Esophagus squamous epithelium (tissue), 5 donors: ENCODE measurements at regions not wholly inside any gene's neighbourhood (a gene's known extent, or its start where the extent isn't known, plus 50 kb on each side); places are given as distances from the start of the nearest gene placed in this dataset.

Experiments used
- DNase-seq: peaks from one replicate; lab custom pipeline; 2025; lab: John Stamatoyannopoulos, UW
- H3K27ac ChIP-seq, 4 donors: fragments of 200-600 bp; sonication (generic); one replicate each; pipeline ENCODE4 v1.5.1; 2016 to 2019; ENCODE audit warnings: mild to moderate bottlenecking in 1 of 4
- H3K27me3 ChIP-seq, 4 donors: fragments of 200-600 bp; sonication (generic); 1 replicate in 3 of 4; 2 replicates in 1 of 4; pipeline versions ENCODE4 v1.5.1 to v1.6.0; 2017 to 2021; ENCODE audit warnings: antibody characterized with exemption in 1 of 4
- H3K36me3 ChIP-seq, 3 donors: fragments of 200-600 bp; sonication (generic); one replicate each; pipeline ENCODE4 v1.5.1; 2016 to 2019
- H3K4me1 ChIP-seq, 3 donors: fragments of 200-600 bp; sonication (generic); one replicate each; pipeline ENCODE4 v1.5.1; 2017 to 2019
- H3K4me3 ChIP-seq, 4 donors: fragments of 200-600 bp; sonication (generic); 1 replicate in 3 of 4; 2 replicates in 1 of 4; pipeline ENCODE4 v1.5.1; 2016 to 2019; ENCODE audit warnings: mild to moderate bottlenecking in 2 of 4, moderate library complexity in 1 of 4
- H3K9me3 ChIP-seq, 3 donors: fragments of 200-600 bp; sonication (generic); one replicate each; pipeline ENCODE4 v1.5.1; 2016 to 2019
- POLR2A ChIP-seq, 4 donors: fragments of 450-650 bp; IDR thresholded peaks; one replicate each; pipeline ENCODE4 v1.6.1; 2017; ENCODE audit warnings: antibody characterized with exemption in 4 of 4, mild to moderate bottlenecking in 4 of 4, moderate library complexity in 3 of 4
- WGBS, 2 donors: methylation state at CpG; one replicate each; pipeline ENCODE4 v1.1.5; 2018; 5-methylcytosine and 5-hydroxymethylcytosine counted together
- intact Hi-C: fragments of 100-400 bp; cut with DNase I; formaldehyde crosslinking; loops from one replicate; pipeline ENCODE4 v1.15.0; 2022
- TF ChIP-seq, protein P1 (sequence below), 6 experiments: fragments of 450-650 bp in 4 of 6; fragments of 200-600 bp in 2 of 6; sonication (generic) in 2 of 6; IDR thresholded peaks; one replicate each; pipeline ENCODE4 v1.5.1; 2016 to 2019; ENCODE audit warnings: antibody characterized with exemption in 6 of 6, mild to moderate bottlenecking in 4 of 6, moderate library complexity in 4 of 6
- donor health status: DM: yes; HTN: yes; CAD: no.

DNA sequence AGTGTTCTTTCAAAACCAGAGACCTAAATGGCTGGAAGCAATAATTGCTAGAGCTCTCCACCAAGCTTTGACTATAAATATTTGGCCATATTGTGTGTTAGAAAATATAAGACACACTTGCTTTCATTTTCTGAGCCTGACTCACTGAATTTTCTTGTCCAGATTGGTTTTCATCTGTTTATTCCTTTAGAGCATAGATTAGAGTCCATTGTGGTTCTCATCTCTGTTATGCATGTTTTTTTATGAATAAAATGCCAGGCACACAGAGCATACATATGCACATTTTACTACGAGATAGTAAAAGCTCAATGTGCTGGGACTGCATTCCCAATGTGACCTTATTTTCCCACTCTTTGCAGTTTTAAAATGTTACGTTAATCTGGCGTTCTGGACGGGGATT lies 115.3 kb upstream of the MLIP start:
- Histone ChIP-seq H3K4me3 (no peak overlapping the region), H3K36me3 (no peaks in the 10 kb centered on the region), H3K4me1 (no peaks in the 10 kb centered on the region), H3K27ac (no peak overlapping the region), H3K27me3 (no peaks in the 10 kb centered on the region), H3K9me3 (no peaks in the 10 kb centered on the region)
- 78 to 90% methylated on average over 4 of the region's 4 CpGs for WGBS, 2 donors
- intact Hi-C loops = no loop called here
- no peak for DNase-seq
- TF ChIP-seq, protein P1, sequence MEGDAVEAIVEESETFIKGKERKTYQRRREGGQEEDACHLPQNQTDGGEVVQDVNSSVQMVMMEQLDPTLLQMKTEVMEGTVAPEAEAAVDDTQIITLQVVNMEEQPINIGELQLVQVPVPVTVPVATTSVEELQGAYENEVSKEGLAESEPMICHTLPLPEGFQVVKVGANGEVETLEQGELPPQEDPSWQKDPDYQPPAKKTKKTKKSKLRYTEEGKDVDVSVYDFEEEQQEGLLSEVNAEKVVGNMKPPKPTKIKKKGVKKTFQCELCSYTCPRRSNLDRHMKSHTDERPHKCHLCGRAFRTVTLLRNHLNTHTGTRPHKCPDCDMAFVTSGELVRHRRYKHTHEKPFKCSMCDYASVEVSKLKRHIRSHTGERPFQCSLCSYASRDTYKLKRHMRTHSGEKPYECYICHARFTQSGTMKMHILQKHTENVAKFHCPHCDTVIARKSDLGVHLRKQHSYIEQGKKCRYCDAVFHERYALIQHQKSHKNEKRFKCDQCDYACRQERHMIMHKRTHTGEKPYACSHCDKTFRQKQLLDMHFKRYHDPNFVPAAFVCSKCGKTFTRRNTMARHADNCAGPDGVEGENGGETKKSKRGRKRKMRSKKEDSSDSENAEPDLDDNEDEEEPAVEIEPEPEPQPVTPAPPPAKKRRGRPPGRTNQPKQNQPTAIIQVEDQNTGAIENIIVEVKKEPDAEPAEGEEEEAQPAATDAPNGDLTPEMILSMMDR (IDR thresholded peaks at IDR 0.05) = no peak
- no peak for TF ChIP-seq POLR2A (IDR thresholded peaks at IDR 0.05)

DNA sequence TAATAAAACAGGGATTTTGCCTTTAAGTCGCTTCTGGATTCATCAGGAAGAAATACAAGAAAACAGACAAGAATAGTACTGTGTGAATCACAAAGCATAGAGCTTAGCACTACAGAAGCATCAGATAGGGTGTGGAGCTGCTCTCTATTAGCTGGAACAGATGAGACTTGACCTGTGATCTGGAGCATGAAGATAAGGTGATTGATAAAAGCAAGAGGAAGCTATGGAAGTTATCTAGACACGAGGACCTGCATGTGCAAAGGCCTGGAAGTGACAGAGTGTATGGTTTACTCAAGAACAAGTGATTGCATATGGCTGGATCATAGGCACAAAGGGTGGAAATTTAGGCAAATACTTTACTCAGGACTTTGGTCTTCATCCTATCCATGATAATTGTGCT lies 112.9 kb upstream of the MLIP start:
- TF ChIP-seq, protein P1 (IDR thresholded peaks at IDR 0.05) = no peak
- no peak for TF ChIP-seq POLR2A (IDR thresholded peaks at IDR 0.05)
- 60 to 69% methylated on average over 2 of the region's 2 CpGs for WGBS, 2 donors

DNA sequence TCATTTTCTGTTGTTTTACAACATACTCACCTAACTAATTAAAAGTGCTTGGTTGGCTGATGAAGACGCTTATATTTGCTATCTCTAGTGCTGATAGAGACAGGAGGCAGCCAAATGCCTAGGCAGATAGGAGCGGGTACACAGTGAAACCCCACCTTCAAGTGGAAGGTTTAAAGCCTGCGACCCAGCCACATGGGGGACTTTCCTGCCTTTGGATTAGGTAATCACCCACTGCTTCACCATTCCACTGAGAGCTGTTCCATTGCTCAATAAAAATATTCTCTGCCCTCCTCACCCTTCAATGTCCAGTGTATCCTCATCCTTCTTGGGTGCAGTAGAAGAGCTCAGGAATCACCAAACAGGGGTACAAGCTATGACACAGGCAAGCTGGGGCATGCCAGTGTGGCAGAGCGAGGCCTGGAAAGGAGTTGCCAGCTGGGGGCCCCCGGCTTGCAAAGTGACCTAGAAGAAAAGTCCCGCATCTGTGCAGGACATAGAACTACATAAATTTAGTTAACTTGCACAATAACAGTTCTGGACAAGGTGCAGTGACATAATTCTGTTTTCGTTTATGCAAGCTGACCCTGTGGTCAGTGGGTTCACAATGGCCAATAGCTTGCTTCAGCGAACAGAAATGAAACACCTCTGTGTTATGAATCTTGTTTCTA lies 112.0 kb upstream of the MLIP start:
- intact Hi-C loops = no loop called here
- Histone ChIP-seq H3K36me3 (no peaks in the 10 kb centered on the region), H3K27me3 (no peaks in the 10 kb centered on the region), H3K27ac (no peak overlapping the region), H3K9me3 (no peaks in the 10 kb centered on the region), H3K4me3 (no peak overlapping the region), H3K4me1 (no peaks in the 10 kb centered on the region)
- DNase-seq = no peak
- no peak for TF ChIP-seq POLR2A (IDR thresholded peaks at IDR 0.05)
- TF ChIP-seq, protein P1 (IDR thresholded peaks at IDR 0.05) = no peak
- 89 to 90% methylated on average over 7 to 8 of the region's 8 CpGs for WGBS, 2 donors

More for the DNA sequence above, 112.9 kb upstream of the MLIP start:
- intact Hi-C loops = no loop called here
- no peaks in the 10 kb centered on the region for H3K9me3 ChIP-seq
- H3K27ac ChIP-seq = no peak overlapping the region
- no peaks in the 10 kb centered on the region for H3K4me1 ChIP-seq
- H3K27me3 ChIP-seq = no peaks in the 10 kb centered on the region
- H3K4me3 ChIP-seq = no peak overlapping the region
- DNase-seq = no peak
- H3K36me3 ChIP-seq = no peaks in the 10 kb centered on the region

DNA sequence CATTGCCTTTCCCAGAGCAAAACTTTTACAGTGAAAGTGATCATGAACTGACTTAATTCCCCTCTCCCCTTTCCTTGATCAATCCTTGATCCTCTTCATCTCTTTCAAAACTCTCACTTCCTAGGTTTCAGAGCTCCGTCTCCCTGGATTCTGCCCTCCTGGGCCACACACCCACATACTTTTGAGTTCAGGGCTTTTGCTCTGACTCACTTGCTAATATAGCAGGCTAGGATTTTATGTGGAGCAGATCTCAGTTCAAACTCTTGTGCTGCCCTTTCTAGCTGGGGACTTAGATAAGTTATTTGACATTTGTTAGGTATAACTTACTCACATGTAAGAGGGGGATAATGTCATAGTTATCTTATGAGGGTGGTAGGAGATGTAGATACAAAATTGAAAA lies 109.1 kb upstream of the MLIP start:
- intact Hi-C loops = no loop called here
- TF ChIP-seq, protein P1 (IDR thresholded peaks at IDR 0.05) = no peak
- TF ChIP-seq POLR2A (IDR thresholded peaks at IDR 0.05) = no peak
- DNase-seq = no peak
- Histone ChIP-seq H3K4me1 (no peaks in the 10 kb centered on the region), H3K27me3 (no peaks in the 10 kb centered on the region), H3K36me3 (no peaks in the 10 kb centered on the region), H3K27ac (no peak overlapping the region), H3K9me3 (no peaks in the 10 kb centered on the region), H3K4me3 (no peak overlapping the region)
- WGBS, 2 donors = 71 to 85% methylated on average over 1 of the region's 1 CpG

DNA sequence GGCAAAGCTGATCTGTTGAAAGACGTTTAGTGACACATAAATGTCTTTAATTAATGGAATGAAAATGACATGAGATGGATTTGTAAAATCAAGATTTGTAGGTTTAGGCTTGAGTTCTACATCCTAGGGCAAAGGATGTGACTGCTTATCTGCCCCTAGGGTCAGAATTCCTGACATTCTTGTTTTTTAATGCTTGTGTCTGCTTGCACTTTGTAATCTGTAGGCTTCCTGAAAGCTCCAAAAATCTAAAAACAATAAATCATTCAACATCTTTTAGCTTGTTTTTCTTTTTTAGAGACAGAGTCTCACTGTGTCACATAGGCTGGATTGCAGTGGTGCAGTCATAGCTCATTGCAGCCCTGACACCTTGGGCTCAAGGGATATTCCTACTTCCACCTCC lies 107.9 kb upstream of the MLIP start:
- H3K4me3 ChIP-seq = no peak overlapping the region
- no peak for DNase-seq
- H3K9me3 ChIP-seq = no peaks in the 10 kb centered on the region
- 19 to 43% methylated on average over 1 of the region's 1 CpG for WGBS, 2 donors
- H3K36me3 ChIP-seq = no peaks in the 10 kb centered on the region
- no peak overlapping the region for H3K27ac ChIP-seq
- no peaks in the 10 kb centered on the region for H3K4me1 ChIP-seq
- no peaks in the 10 kb centered on the region for H3K27me3 ChIP-seq
- intact Hi-C loops = no loop called here
- TF ChIP-seq, protein P1 (IDR thresholded peaks at IDR 0.05) = no peak
- no peak for TF ChIP-seq POLR2A (IDR thresholded peaks at IDR 0.05)
